Lower lobe of right lung (tissue), 2 donors: ENCODE measurements at regions not wholly inside any gene's neighbourhood (a gene's known extent, or its start where the extent isn't known, plus 50 kb on each side); places are given as distances from the start of the nearest gene placed in this dataset.

ENCODE experiments used
- ATAC-seq, 2 donors: fragments of 200-7000 bp; cut with Tn5 transposase; one replicate each; pipeline ENCODE4 v1.9.1; 2020 to 2022; ENCODE audit warnings: mild to moderate bottlenecking in 2 of 2, moderate library complexity in 2 of 2
- DNase-seq: peaks from one replicate; pipeline ENCODE4 v3.0.0-alpha.2; 2020
- H3K27ac ChIP-seq: fragments of 200-600 bp; one replicate; pipeline ENCODE4 v1.8.0; 2022
- H3K27me3 ChIP-seq: fragments of 200-600 bp; one replicate; pipeline ENCODE4 v1.8.0; 2022; ENCODE audit warnings: low read depth
- H3K36me3 ChIP-seq: fragments of 200-600 bp; one replicate; pipeline ENCODE4 v1.8.0; 2022; ENCODE audit warnings: mild to moderate bottlenecking
- H3K4me1 ChIP-seq: fragments of 200-600 bp; one replicate; pipeline ENCODE4 v1.8.0; 2022
- H3K4me3 ChIP-seq: fragments of 200-600 bp; one replicate; pipeline ENCODE4 v1.8.0; 2022; ENCODE audit warnings: mild to moderate bottlenecking
- H3K9me3 ChIP-seq: fragments of 200-600 bp; one replicate; pipeline ENCODE4 v1.8.0; 2022
- CTCF ChIP-seq: fragments of 200-600 bp; IDR thresholded peaks from one replicate; pipeline ENCODE4 v1.8.0; 2022; ENCODE audit warnings: antibody characterized with exemption, mild to moderate bottlenecking
- intact Hi-C: fragments of 100-400 bp; cut with DNase I; formaldehyde crosslinking; loops from one replicate; pipeline ENCODE4 v1.11.0; 2022
- donor health status: DM: no; HTN: yes; CAD: no; lungs with severe emphysema.

GRCh38 chr14:25759256-25759655, 709.3 kb upstream of the STXBP6 start:
- no peak for DNase-seq
- TF ChIP-seq CTCF = no peak
- intact Hi-C loops = no loop called here

GRCh38 chr14:25757364-25757763, 707.4 kb upstream of the STXBP6 start:
- no peak for TF ChIP-seq CTCF
- intact Hi-C loops = no loop called here
- Histone ChIP-seq H3K27me3 (no peaks in the 10 kb centered on the region), H3K4me3 (no peak overlapping the region), H3K36me3 (no peaks in the 10 kb centered on the region), H3K9me3 (no peaks in the 10 kb centered on the region), H3K27ac (no peak overlapping the region), H3K4me1 (no peaks in the 10 kb centered on the region)
- DNase-seq (no peak), ATAC-seq (no peak)

More at GRCh38 chr14:25759256-25759655, 709.3 kb upstream of the STXBP6 start:
- Histone ChIP-seq H3K27ac (no peak overlapping the region), H3K9me3 (no peaks in the 10 kb centered on the region), H3K36me3 (no peaks in the 10 kb centered on the region), H3K4me3 (no peak overlapping the region), H3K27me3 (no peaks in the 10 kb centered on the region), H3K4me1 (no peaks in the 10 kb centered on the region)
- no peak for ATAC-seq

DNA sequence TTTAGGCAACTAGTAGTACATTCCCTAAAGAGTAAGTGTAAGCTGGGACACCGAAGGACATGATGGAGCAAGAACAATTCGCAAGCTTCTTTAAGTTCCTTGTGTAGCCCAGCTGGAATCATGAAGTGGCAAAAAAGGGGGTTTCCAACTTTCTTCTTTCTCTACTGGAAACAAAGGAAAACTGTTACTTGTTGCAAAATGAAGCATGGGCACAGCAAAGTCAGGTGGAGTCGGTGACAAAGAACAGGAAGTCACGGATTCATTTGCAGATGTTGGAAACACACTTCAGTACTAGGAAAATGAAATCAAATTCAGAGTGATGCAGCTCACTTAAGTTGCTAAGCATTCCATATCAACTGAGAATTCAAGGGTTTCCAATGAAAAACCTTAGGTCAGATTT, 706.9 kb upstream of the STXBP6 start:
- ATAC-seq = no peak
- Histone ChIP-seq H3K4me3 (no peak overlapping the region), H3K4me1 (no peaks in the 10 kb centered on the region), H3K27ac (no peak overlapping the region), H3K27me3 (no peaks in the 10 kb centered on the region), H3K9me3 (no peaks in the 10 kb centered on the region), H3K36me3 (no peaks in the 10 kb centered on the region)
- intact Hi-C loops = no loop called here
- no peak for TF ChIP-seq CTCF
- no peak for DNase-seq

- Histone ChIP-seq H3K4me3 (no peak overlapping the region), H3K27me3 (no peaks in the 10 kb centered on the region), H3K9me3 (no peaks in the 10 kb centered on the region), H3K4me1 (no peaks in the 10 kb centered on the region), H3K27ac (no peak overlapping the region), H3K36me3 (no peaks in the 10 kb centered on the region)
- TF ChIP-seq CTCF = no peak
- intact Hi-C loops = no loop called here
- no peak for ATAC-seq
- no peak for DNase-seq
Measured at GRCh38 chr14:25753130-25753529, 703.2 kb upstream of the STXBP6 start.

DNA sequence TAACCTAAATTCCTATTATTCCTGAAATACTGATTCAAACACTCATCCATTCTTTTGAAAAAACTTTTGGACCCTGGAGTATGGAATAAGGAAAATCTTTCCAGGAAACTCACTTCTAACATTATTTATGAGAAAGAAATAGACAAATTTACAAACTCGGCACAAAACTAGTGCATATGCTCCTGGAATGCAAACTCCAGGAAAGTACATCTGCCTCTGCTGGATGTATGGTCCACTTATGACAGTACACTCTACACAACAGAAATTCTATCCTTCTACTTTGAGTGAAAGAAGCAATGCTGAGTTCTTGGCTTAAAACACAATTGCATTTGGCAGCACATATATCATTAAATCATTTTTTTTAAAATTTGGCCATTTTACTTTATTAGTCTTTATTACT, 700.5 kb upstream of the STXBP6 start:
- Histone ChIP-seq H3K27me3 (no peaks in the 10 kb centered on the region), H3K36me3 (no peaks in the 10 kb centered on the region), H3K27ac (no peak overlapping the region), H3K9me3 (no peaks in the 10 kb centered on the region), H3K4me3 (no peak overlapping the region), H3K4me1 (no peaks in the 10 kb centered on the region)
- DNase-seq (no peak), ATAC-seq (no peak)
- intact Hi-C loops = no loop called here
- TF ChIP-seq CTCF = no peak
